Panc1 (cell line): ENCODE measurements at regions not wholly inside any gene's neighbourhood (a gene's known extent, or its start where the extent isn't known, plus 50 kb on each side); places are given as distances from the start of the nearest gene placed in this dataset.

Source experiments
- CTCF ChIP-seq: fragments of 450-650 bp; IDR thresholded peaks from 2 replicates; pipeline ENCODE4 v1.5.1; 2017; ENCODE audit warnings: mild to moderate bottlenecking
- POLR2AphosphoS5 ChIP-seq: IDR thresholded peaks from 2 replicates; pipeline ENCODE4 v1.6.1; 2012; ENCODE audit warnings: mild to moderate bottlenecking, low read depth, low read length, moderate library complexity

GRCh38 chr2:192246297-192246696 lies 51.6 kb upstream of the TMEFF2 start:
- no peak for TF ChIP-seq CTCF
- no peak for TF ChIP-seq POLR2AphosphoS5
